H7 (cell line): ENCODE measurements at regions not wholly inside any gene's neighbourhood (a gene's known extent, or its start where the extent isn't known, plus 50 kb on each side); places are given as distances from the start of the nearest gene placed in this dataset.

Experiments
- DNase-seq: peaks from one replicate; pipeline ENCODE4 v3.0.0; 2012
- H3K27me3 ChIP-seq: 2 replicates; pipeline ENCODE4 v1.6.0; 2011; ENCODE audit warnings: mild to moderate bottlenecking, low read length; ENCODE audit not compliant: control insufficient read depth, insufficient read depth
- H3K36me3 ChIP-seq: replicated peaks from 2 replicates; pipeline ENCODE4 v1.5.1; 2011; ENCODE audit warnings: low read length; ENCODE audit not compliant: control insufficient read depth, insufficient read depth
- H3K4me3 ChIP-seq: 2 replicates; pipeline ENCODE4 v1.5.1; 2011; ENCODE audit warnings: low read depth, mild to moderate bottlenecking, control low read depth, low read length, moderate library complexity; ENCODE audit not compliant: insufficient read depth

DNA sequence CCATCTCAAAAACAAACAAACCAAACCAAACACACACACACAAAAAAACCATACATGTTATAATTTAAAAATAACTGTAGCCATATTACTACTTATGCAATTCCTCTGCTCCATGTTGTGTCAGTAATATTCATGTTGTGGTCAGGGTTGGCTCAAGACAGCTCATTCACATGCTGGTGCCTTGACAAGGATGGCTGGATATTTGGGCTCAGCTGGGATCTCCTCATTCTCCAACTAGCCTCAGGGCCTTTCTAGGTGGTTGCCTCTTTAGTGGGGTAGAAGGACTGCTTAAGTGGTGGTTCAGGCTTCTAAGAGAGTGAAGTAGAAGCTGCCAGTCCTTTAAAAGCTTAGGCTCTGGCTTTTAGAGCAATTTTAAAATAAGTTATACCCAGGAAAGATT lies 189.3 kb downstream of the ADRA2A start:
- no peaks in the 10 kb centered on the region for H3K36me3 ChIP-seq
- H3K27me3 ChIP-seq = no peaks in the 10 kb centered on the region
- no peak overlapping the region for H3K4me3 ChIP-seq
- DNase-seq = no peak

DNA sequence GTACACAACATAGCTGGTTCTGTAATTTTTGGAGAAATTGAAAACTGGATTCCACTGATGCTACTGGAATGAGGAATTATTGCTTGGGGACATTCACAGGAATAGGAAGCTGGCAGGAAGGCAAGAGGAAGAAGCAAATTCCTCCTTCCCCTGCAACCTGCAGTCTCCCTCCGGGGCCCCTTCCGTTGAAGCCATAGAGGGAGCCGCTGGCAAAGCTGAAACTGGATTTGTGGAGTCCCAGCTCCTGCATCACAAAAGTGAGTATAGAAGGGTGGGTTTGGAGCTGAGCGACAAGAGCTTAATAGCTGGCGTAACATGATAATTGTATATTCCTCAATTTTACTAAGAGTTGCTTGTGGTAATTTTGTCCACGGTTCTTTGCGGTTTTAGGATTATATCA lies 190.8 kb downstream of the ADRA2A start:
- H3K36me3 ChIP-seq = no peaks in the 10 kb centered on the region
- no peaks in the 10 kb centered on the region for H3K27me3 ChIP-seq
- DNase-seq = peak; percentile 21
- no peak overlapping the region for H3K4me3 ChIP-seq

DNA sequence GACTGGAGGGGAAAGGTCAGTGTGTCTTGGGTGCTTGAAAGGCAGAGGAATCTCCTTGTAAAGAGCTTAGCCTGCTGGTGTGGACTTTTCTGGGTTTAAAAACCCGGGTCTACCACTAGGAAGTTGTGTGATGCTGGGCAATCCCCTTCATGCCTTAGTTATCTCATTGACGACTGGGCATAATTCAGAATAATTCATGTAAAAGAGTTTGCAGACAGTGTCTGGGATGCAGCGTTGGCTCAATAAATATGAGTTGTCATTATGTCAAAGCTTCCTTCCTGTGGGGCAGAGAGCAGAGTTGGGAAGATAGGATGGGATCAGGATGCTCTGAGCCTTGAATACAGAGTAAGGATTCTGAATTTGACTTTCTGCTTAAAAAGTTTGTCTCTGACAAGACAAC lies 196.4 kb downstream of the ADRA2A start:
- Histone ChIP-seq H3K27me3 (no peaks in the 10 kb centered on the region), H3K4me3 (no peak overlapping the region), H3K36me3 (no peaks in the 10 kb centered on the region)
- no peak for DNase-seq

GRCh38 chr10:111273635-111274034 lies 196.8 kb downstream of the ADRA2A start:
- H3K27me3 ChIP-seq = no peaks in the 10 kb centered on the region
- no peak overlapping the region for H3K4me3 ChIP-seq
- no peak for DNase-seq
- H3K36me3 ChIP-seq = no peaks in the 10 kb centered on the region

DNA sequence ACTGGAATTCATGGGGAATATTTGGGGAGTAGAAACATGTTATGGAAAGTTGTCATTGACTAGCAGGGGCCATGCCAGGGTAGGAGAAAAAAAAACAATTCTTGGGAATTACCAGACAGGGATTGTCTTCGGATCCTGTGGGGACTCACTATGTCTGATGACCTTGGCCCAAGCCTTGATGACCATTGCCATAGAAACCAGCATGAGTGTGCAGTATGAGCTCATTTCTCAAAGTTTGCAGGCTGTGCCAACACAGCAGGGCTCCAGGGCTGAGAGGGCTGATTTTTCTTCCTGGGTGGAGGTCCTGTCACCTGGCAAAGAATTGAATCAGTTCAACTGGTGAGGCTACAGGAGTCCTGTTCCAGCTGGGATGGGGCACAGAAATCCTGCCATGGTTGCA lies 198.3 kb downstream of the ADRA2A start:
- Histone ChIP-seq H3K36me3 (no peaks in the 10 kb centered on the region), H3K27me3 (no peaks in the 10 kb centered on the region), H3K4me3 (no peak overlapping the region)
- no peak for DNase-seq

DNA sequence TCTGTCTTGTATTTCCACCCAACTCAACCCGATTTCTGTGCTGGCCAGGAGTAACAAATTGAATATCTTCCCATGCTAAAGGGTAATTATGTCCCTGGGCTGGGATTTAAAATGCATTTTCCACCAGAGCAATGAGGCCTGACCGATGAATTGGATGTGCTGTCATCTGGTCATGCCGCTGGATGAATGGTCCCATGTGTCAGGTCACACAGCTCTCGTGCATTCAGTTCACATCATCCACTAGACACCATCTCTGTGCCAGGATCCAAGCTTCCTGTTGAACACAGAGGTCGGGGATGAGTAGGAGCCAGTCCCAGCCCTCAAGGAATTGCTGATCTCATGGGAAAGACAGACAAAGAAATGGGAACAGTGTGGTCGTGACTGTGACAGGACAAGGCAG lies 200.8 kb downstream of the ADRA2A start:
- Histone ChIP-seq H3K4me3 (no peak overlapping the region), H3K36me3 (no peaks in the 10 kb centered on the region), H3K27me3 (no peaks in the 10 kb centered on the region)
- DNase-seq = no peak

GRCh38 chr10:111278266-111278665 lies 201.4 kb downstream of the ADRA2A start:
- no peak for DNase-seq
- no peaks in the 10 kb centered on the region for H3K27me3 ChIP-seq
- no peak overlapping the region for H3K4me3 ChIP-seq
- no peaks in the 10 kb centered on the region for H3K36me3 ChIP-seq

GRCh38 chr10:111281516-111281915 lies 204.7 kb downstream of the ADRA2A start:
- peak; percentile 26 for DNase-seq
- no peaks in the 10 kb centered on the region for H3K27me3 ChIP-seq
- H3K36me3 ChIP-seq = no peaks in the 10 kb centered on the region
- no peak overlapping the region for H3K4me3 ChIP-seq

GRCh38 chr10:111289461-111289860 lies 212.6 kb downstream of the ADRA2A start:
- H3K4me3 ChIP-seq = no peak overlapping the region
- no peak for DNase-seq
- H3K36me3 ChIP-seq = no peaks in the 10 kb centered on the region
- no peaks in the 10 kb centered on the region for H3K27me3 ChIP-seq

DNA sequence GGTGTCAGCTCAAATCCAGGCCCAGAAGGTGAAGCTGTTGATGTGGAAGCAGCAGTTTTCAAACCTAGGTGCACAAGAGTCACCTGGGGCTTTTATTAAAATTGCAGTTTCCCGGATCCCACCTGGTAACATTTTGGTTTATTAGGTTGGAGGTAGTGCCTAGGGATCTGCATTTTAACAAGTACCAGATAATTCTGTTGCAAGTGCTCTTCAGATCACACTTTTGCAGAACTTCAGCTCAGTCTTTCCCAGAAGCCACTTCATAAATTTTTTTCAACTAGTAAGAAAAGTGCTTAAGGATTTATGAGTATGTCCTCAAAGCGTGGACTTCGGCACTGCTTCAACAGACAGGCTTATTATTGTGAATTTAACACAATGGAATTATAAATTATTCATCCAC lies 213.8 kb downstream of the ADRA2A start:
- no peak overlapping the region for H3K4me3 ChIP-seq
- no peaks in the 10 kb centered on the region for H3K27me3 ChIP-seq
- DNase-seq = no peak
- no peaks in the 10 kb centered on the region for H3K36me3 ChIP-seq

GRCh38 chr10:111295788-111296187 lies 219.0 kb downstream of the ADRA2A start:
- DNase-seq = no peak
- no peaks in the 10 kb centered on the region for H3K36me3 ChIP-seq
- H3K27me3 ChIP-seq = no peaks in the 10 kb centered on the region
- H3K4me3 ChIP-seq = no peak overlapping the region

GRCh38 chr10:111297351-111297848 lies 220.6 kb downstream of the ADRA2A start:
- no peak for DNase-seq
- H3K4me3 ChIP-seq = no peak overlapping the region
- no peaks in the 10 kb centered on the region for H3K27me3 ChIP-seq
- no peaks in the 10 kb centered on the region for H3K36me3 ChIP-seq

DNA sequence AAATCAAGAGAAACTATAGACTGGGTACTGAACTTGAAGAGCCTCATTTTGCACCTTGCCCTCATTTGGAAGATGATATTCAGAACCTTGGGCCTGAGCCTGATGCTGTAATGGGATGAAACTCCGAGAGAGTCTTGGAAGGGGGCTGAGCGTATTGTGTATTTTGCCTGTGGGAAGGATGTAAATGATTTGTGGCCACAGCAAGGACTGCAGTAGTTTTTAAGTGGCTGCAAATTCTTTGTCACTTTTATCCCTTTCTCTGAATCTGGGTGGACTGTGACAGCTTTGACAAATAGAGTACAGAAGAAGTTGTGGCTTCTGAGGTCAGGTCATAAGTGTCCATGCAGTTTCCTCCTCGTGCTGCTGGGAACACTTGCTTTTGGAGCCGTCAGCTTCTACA lies 221.2 kb downstream of the ADRA2A start:
- H3K4me3 ChIP-seq = no peak overlapping the region
- no peaks in the 10 kb centered on the region for H3K27me3 ChIP-seq
- H3K36me3 ChIP-seq = no peaks in the 10 kb centered on the region
- no peak for DNase-seq

GRCh38 chr10:111299037-111299436 lies 222.2 kb downstream of the ADRA2A start:
- Histone ChIP-seq H3K36me3 (no peaks in the 10 kb centered on the region), H3K27me3 (no peaks in the 10 kb centered on the region), H3K4me3 (no peak overlapping the region)
- no peak for DNase-seq

- Histone ChIP-seq H3K4me3 (no peak overlapping the region), H3K27me3 (no peaks in the 10 kb centered on the region), H3K36me3 (no peaks in the 10 kb centered on the region)
- DNase-seq = no peak
These were observed 227.1 kb downstream of the ADRA2A start for GRCh38 chr10:111303887-111304286.

DNA sequence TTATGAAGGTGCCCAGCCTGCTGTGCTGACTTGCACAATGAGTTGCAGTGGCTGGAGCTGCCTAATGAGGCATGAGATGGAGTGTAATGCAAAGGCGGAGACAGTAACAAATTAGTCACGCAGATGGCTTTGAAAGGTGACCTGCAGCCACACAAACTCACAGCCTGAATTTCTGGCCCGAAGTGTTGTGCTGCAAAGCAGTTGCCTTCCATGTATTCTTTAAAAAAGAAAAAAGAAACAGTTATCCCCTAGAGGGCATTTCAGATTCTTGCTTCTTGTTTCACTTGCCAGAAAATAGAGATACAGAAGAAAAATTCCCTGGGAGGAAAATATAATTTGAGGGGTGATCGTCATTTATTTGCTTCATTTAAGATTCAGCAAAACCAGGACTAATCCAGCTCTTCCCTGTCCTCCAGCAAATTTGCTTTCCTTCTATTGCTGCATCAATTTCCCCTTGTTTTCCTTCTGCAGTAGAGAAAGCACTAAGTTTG lies 239.9 kb downstream of the ADRA2A start:
- no peak for DNase-seq

More for the DNA sequence above, 239.9 kb downstream of the ADRA2A start:
- no peaks in the 10 kb centered on the region for H3K36me3 ChIP-seq
- no peak overlapping the region for H3K4me3 ChIP-seq
- H3K27me3 ChIP-seq = no peaks in the 10 kb centered on the region
